GM21390 (cell line): ENCODE measurements at regions not wholly inside any gene's neighbourhood (a gene's known extent, or its start where the extent isn't known, plus 50 kb on each side); places are given as distances from the start of the nearest gene placed in this dataset.
"Not testable (repeated sequence)": the region's sequence is repeated elsewhere in the genome, so short reads cannot be mapped to it uniquely, and the experiment has no call there.

Experiments
- ATAC-seq: cut with Tn5 transposase; IDR thresholded peaks from one replicate; pipeline ENCODE4 v1.9.1; 2021; ENCODE audit not compliant: unreplicated experiment

- no peak for ATAC-seq
These were observed 385.7 kb downstream of the USP25 start for GRCh38 chr21:16115461-16115860.

DNA sequence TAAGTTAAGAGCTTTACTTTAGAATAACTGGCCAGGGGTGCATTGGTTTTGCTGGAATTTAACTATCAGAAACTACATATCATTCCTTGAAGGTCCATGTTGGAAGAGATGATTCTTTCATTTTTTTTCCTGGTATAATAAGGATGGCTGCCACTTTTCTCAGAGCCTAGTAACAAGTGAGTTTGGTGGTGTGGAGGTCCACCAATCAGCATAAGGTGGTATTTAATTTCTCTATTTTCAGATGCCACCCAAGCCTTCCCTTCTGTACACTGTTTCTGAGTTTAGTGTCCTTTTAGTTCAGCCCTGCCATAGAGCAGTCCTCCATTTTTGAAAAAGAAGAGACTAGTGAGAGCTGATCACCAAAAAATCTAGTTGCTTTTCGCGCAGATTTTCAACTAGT is 386.3 kb downstream of the USP25 start:
- no peak for ATAC-seq

DNA sequence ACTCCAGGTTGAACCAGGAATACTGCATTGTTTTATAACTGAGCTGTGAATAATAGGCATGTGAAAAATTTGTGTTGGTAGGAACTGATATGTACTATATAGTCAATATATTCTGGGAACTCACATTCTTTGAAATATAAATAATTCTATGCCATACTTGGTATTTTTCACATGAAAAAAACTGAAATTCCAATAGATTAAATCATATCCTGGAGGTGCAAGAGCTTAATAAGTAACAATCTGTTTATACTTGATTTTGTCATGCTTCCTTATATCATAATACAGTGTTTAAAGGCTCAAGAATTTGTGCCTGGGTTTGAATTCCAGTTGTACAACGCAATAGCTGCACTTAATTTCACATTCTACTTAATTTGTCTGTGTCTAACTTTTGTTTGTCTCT is 387.0 kb downstream of the USP25 start:
- ATAC-seq = no peak

- ATAC-seq = no peak
These were observed 387.5 kb downstream of the USP25 start for GRCh38 chr21:16117331-16117730.

- no peak for ATAC-seq
These were observed 388.2 kb downstream of the USP25 start for GRCh38 chr21:16117851-16118590.

GRCh38 chr21:16124378-16125138 is 394.8 kb downstream of the USP25 start:
- ATAC-seq = no peak

DNA sequence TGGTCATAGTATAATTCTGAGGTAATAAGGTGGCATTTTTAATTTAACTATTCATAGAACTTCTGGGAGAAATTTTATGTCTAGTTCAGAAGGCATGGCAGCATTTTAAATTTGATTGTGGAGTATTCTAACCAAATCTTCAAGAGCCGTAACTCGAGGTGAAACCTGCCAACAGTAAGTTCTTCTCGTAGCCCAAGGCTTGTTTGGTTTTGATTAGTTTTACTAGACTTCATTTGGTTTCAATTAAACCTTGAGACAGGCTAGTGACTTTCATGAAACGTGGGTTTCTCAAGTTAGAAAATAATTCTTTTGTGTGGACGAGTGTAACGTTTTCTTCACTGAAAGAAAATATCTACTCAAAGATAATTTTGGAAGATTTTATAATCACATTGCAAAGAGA is 395.5 kb downstream of the USP25 start:
- ATAC-seq = no peak

DNA sequence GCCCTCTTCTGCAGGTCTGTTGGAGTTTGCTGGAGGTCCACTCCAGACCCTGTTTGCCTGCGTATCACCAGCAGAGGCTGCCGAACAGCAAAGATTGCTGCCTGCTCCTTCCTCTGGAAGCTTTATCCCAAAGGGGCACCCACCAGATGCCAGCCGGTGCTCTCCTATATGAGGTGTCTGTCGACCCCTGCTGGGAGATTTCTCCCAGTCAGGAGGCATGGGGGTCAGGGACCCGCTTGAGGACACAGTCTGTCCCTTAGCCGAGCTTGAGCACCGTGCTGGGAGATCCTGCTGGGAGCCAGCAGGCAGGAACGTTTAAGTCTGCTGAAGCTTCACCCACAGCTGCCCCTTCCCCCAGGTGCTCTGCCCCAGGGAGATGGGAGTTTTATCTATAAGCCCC is 402.7 kb downstream of the USP25 start:
- not testable (repeated sequence) for ATAC-seq

DNA sequence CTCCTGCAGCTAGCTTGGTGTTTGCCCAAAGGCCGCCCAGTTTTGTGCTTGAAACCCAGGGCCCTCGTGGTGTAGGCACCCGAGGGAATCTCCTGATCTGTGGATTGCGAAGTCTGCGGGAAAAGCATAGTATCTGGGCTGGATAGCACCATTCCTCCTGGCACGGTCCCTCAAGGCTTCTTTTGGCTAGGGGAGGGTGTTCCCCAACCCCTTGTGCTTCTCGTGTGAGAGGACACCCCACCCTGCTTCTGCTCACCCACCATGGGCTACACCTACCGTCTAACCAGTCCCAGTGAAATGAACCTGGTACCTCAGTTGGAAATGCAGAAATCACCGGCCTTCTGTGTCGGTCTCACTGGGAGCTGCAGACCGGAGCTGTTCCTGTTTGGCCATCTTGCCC is 403.5 kb downstream of the USP25 start:
- no peak for ATAC-seq

DNA sequence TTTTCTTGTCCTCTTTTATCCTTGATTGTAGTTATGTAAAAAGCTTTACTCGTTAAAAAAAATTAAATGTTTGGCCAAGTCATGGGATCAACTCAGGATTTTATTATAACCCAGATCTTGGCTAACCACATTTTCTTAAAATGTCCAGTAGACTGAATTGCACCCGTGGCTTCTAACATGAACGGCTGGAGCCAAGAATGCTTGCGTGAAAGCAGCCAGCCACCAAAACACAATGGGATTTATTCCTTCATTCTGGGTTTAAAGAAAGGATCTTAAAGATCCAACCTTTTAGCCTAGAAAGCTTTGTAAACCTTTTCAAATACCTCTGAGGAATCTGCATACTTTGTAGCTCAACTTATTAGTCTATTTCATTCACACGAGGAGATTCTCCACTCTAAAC is 404.4 kb downstream of the USP25 start:
- ATAC-seq = no peak

DNA sequence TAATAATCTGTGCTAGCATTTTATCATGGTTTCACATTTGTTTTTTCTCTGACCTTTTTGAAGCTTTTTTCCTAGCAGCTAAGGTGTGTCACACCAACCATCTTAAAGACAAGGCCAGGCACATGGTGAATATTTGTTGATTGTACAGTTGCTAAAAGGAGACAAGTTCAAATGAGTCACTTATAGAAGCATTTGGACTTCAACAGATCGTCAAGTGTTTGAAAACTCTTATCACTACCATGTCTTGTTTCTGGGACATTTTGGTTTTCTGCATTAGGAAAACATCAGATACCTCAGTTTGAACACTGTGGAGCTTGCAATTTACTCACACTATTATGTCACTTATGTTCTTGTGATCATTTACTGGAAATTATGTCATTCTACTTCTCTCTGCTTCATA is 407.3 kb downstream of the USP25 start:
- no peak for ATAC-seq

DNA sequence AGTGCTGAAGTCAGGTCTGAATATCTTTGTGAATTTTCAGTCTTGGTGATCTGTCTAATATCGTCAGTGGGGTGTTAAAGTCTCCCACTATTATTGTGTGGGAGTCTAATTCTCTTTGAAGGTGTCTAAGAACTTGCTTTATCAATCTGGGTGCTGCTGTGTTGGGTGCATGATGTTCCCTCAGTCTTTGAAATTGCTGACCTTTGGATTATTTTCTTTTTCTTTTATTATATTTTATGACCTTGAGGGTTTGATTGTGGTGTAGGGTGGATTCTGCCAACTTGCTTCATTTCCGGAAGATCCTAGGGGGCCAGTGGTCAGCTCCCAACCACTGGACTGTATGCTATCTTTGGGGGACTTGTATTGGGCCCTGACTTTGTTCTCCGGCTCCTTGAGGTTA is 415.3 kb downstream of the USP25 start:
- no peak for ATAC-seq

- no peak for ATAC-seq
These were observed 415.7 kb downstream of the USP25 start for GRCh38 chr21:16145479-16145878.

GRCh38 chr21:16154321-16154720 is 424.5 kb downstream of the USP25 start:
- no peak for ATAC-seq

DNA sequence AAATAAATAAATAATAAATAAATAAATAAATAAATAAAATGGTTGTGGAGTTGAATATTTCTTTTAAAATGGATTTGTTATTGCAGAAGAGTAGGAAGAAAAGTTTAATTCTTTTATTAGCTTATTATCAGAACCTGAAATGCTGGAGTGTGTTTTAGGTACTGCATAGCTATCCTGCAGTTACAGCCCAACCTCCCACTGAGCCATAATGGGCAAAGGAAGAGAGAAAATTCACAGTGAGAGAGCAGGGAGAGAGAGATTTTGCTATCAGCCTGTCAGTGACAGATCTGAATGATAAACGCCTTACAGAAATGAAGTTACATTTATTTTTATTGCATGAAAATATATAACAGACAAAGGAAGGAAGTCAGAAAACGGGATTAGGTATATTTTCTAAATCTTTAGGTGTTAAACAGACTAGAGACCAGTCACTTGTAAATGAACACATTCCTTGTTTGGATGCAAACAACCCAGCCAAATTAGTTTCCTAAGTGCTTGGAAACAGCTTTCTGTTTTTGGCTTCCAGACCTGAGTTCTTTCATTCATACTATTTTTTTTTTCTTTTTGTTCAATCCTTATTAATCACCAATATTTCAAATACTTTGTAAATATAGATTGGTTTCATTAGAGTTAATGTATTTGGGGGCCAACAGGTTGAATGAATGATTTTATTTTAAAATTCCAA is 425.3 kb downstream of the USP25 start:
- no peak for ATAC-seq

- no peak for ATAC-seq
These were observed 427.2 kb downstream of the USP25 start for GRCh38 chr21:16156841-16157489.

- no peak for ATAC-seq
These were observed 429.6 kb downstream of the USP25 start for GRCh38 chr21:16159213-16159970.

GRCh38 chr21:16159971-16160350 is 430.2 kb downstream of the USP25 start:
- ATAC-seq = no peak

- ATAC-seq = no peak
These were observed 433.2 kb downstream of the USP25 start for GRCh38 chr21:16162953-16163352.

GRCh38 chr21:16169102-16169511 is 439.3 kb downstream of the USP25 start:
- no peak for ATAC-seq

GRCh38 chr21:16169779-16170178 is 440.0 kb downstream of the USP25 start:
- ATAC-seq = no peak
